ENCODE measurements at regions not wholly inside any gene's neighbourhood (a gene's known extent, or its start where the extent isn't known, plus 50 kb on each side); places are given as distances from the start of the nearest gene placed in this dataset.

- POLR2A ChIA-PET: no interaction called here
- TF ChIP-seq, protein P1, sequence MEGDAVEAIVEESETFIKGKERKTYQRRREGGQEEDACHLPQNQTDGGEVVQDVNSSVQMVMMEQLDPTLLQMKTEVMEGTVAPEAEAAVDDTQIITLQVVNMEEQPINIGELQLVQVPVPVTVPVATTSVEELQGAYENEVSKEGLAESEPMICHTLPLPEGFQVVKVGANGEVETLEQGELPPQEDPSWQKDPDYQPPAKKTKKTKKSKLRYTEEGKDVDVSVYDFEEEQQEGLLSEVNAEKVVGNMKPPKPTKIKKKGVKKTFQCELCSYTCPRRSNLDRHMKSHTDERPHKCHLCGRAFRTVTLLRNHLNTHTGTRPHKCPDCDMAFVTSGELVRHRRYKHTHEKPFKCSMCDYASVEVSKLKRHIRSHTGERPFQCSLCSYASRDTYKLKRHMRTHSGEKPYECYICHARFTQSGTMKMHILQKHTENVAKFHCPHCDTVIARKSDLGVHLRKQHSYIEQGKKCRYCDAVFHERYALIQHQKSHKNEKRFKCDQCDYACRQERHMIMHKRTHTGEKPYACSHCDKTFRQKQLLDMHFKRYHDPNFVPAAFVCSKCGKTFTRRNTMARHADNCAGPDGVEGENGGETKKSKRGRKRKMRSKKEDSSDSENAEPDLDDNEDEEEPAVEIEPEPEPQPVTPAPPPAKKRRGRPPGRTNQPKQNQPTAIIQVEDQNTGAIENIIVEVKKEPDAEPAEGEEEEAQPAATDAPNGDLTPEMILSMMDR (IDR thresholded peaks at IDR 0.05; ENCODE audit: extremely low read depth in 1 of 2, insufficient read depth in 1 of 2, low read depth in 1 of 2, low read length in 2 of 2): no peak
- TF ChIP-seq GATA2 (IDR thresholded peaks at IDR 0.05; ENCODE audit: insufficient read depth, insufficient read length, low read depth, low read length) (no peak), JUN (IDR thresholded peaks at IDR 0.05; ENCODE audit: borderline replicate concordance, insufficient read depth, insufficient read length, low read depth) (no peak), MYC (IDR thresholded peaks at IDR 0.05; ENCODE audit: low read depth, low read length) (no peak), POLR2AphosphoS5 (IDR thresholded peaks at IDR 0.05; ENCODE audit: insufficient read depth, low read depth, low read length) (no peak), POLR2A (IDR thresholded peaks at IDR 0.05; ENCODE audit: low read depth, low read length) (no peak), EZH2 (IDR thresholded peaks at IDR 0.05; ENCODE audit: borderline replicate concordance, low read depth, low read length, severe bottlenecking) (no peak), MAX (IDR thresholded peaks at IDR 0.05; ENCODE audit: insufficient read depth, insufficient read length) (no peak), FOS (IDR thresholded peaks at IDR 0.05; ENCODE audit: borderline replicate concordance, insufficient read depth, low read length) (no peak)
- CTCF ChIA-PET: interaction anchor here (1.4 kb wide), 1 partner anchor 232 kb away, joined by 4 read pairs; no protein-coding TSS in a partner anchor
- no peak overlapping the region for H3K27ac ChIP-seq (ENCODE audit: insufficient read depth, low read depth, low read length)
- H3K9me3 ChIP-seq (replicated peaks; ENCODE audit: control insufficient read depth, insufficient read depth, low read length): no peaks in the 10 kb centered on the region
- no peaks in the 10 kb centered on the region for H3K9me1 ChIP-seq (replicated peaks; ENCODE audit: control insufficient read depth, extremely low read depth, insufficient read depth, low read length)
- H3K27me3 ChIP-seq (ENCODE audit: control insufficient read depth in 2 of 2, insufficient read depth in 2 of 2, low read length in 2 of 2): peaks cover 2 to 3% of the 10 kb centered on the region in 2 experiments
- H4K20me1 ChIP-seq (replicated peaks; ENCODE audit: control insufficient read depth, extremely low read depth, insufficient read depth, low read length): no peaks in the 10 kb centered on the region
- BruUV-seq (replicated peaks): no TSS peak
- H3K9ac ChIP-seq (replicated peaks; ENCODE audit: extremely low read depth, insufficient read depth, low read length): no peak overlapping the region
- no peak overlapping the region for H2AFZ ChIP-seq (ENCODE audit: low read depth, low read length)
- no peaks in the 10 kb centered on the region for H3K36me3 ChIP-seq (ENCODE audit: control insufficient read depth in 2 of 2, extremely low read depth in 1 of 2, insufficient read depth in 2 of 2, low read length in 2 of 2)
- H3K4me3 ChIP-seq (replicated peaks in 1 of 3; ENCODE audit: insufficient read depth in 1 of 3, low read depth in 1 of 3, low read length in 3 of 3): no peak overlapping the region
- intact Hi-C loops (cut with micrococcal nuclease): loop anchor here (10.0 kb wide), 1 partner anchor 429 kb away; no protein-coding TSS in a partner anchor
- H3K4me1 ChIP-seq (ENCODE audit: control insufficient read depth, extremely low read depth, insufficient read depth, low read length): peaks cover 16% of the 10 kb centered on the region
- no peaks in the 10 kb centered on the region for H3K79me2 ChIP-seq (ENCODE audit: control insufficient read depth, insufficient read depth, low read length)
- no peak overlapping the region for H3K4me2 ChIP-seq (ENCODE audit: insufficient read depth, low read length)
- dilution Hi-C loops (cut with MboI; ENCODE audit: extremely low pct_ligation_motif_present, low sequenced_read_pairs): no loop called here
- no peak for FAIRE-seq
- DNase-seq (ENCODE audit: low read depth, low spot score): no peak
Observed at GRCh38 chr9:107715740-107716139, 226.2 kb upstream of the KLF4 start.

All from endothelial cell of umbilical vein (primary cell).